GM21786 (cell line): ENCODE measurements at regions not wholly inside any gene's neighbourhood (a gene's known extent, or its start where the extent isn't known, plus 50 kb on each side); places are given as distances from the start of the nearest gene placed in this dataset.

Experiments used
- ATAC-seq: cut with Tn5 transposase; IDR thresholded peaks from one replicate; pipeline ENCODE4 v1.9.1; 2021; ENCODE audit not compliant: unreplicated experiment

- ATAC-seq: no peak
Observed at GRCh38 chrX:138765051-138765450, 53.5 kb upstream of the FGF13 start.

GRCh38 chrX:138763761-138764160 is 52.2 kb upstream of the FGF13 start:
- ATAC-seq: no peak

GRCh38 chrX:138761380-138761779 is 49.9 kb upstream of the FGF13 start:
- ATAC-seq: no peak
